Immature natural killer cell (primary cell): ENCODE measurements at regions not wholly inside any gene's neighbourhood (a gene's known extent, or its start where the extent isn't known, plus 50 kb on each side); places are given as distances from the start of the nearest gene placed in this dataset.
"Not testable (repeated sequence)": the region's sequence is repeated elsewhere in the genome, so short reads cannot be mapped to it uniquely, and the experiment has no call there.

Experiments used
- DNase-seq, 3 donors: peaks; one replicate each; pipeline ENCODE4 v3.0.0; 2022; ENCODE audit warnings: mixed read lengths in 1 of 3
- H3K27ac Mint-ChIP-seq, 6 donors: one replicate each; pipeline ENCODE4 v1.8.0; 2020; ENCODE audit warnings: mixed read lengths in 6 of 6, mild to moderate bottlenecking in 5 of 6, inconsistent platforms in 4 of 6, moderate library complexity in 3 of 6
- H3K27me3 Mint-ChIP-seq, 3 donors: one replicate each; pipeline ENCODE4 v1.8.0; 2020 to 2021; ENCODE audit warnings: low read depth in 3 of 3, mild to moderate bottlenecking in 3 of 3, mixed read lengths in 3 of 3, moderate library complexity in 3 of 3, inconsistent platforms in 1 of 3
- H3K36me3 Mint-ChIP-seq, 3 donors: one replicate each; pipeline ENCODE4 v1.8.0; 2020; ENCODE audit warnings: mixed read lengths in 3 of 3, inconsistent platforms in 2 of 3, mild to moderate bottlenecking in 2 of 3
- H3K4me1 Mint-ChIP-seq, 2 donors: one replicate each; pipeline ENCODE4 v1.8.0; 2020; ENCODE audit warnings: inconsistent platforms in 2 of 2, mild to moderate bottlenecking in 2 of 2, mixed read lengths in 2 of 2, moderate library complexity in 1 of 2
- H3K4me3 Mint-ChIP-seq, 5 donors: one replicate each; pipeline ENCODE4 v1.8.0; 2020; ENCODE audit warnings: mild to moderate bottlenecking in 5 of 5, mixed read lengths in 5 of 5, inconsistent platforms in 3 of 5, moderate library complexity in 3 of 5
- H3K9me3 Mint-ChIP-seq, 6 donors: one replicate each; pipeline ENCODE4 v1.8.0; 2020; ENCODE audit warnings: mild to moderate bottlenecking in 6 of 6, mixed read lengths in 6 of 6, inconsistent platforms in 4 of 6, moderate library complexity in 3 of 6

DNA sequence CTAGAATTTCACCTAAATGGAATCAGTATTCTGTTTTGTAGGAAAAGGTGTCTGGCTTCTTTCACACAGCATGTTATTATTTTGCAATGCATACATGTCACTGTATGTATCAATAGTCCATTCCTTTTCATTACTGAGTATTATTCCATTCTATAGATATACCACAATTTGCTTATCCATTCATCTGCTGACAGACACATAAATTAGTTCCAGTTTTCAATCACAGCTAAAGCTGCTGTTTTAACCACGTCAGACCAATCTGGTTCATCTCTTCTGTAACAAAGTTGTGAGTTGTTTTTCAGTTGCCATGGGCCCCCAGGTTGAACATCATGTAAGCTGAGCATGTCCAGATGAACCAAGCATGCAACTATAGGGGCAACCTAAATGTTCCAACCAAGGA, 282.1 kb upstream of the MKLN1 start:
- no peak for DNase-seq
- Mint-ChIP-seq H3K36me3 (peaks cover 8 to 12% (median 8%) of the 10 kb centered on the region in 3 donors), H3K27ac (peak overlapping the region in 5 of 6 donors; percentile 2 to 70 (median 36)), H3K9me3 (no peaks in the 10 kb centered on the region), H3K27me3 (peaks cover 9 to 29% (median 14%) of the 10 kb centered on the region in 3 donors), H3K4me1 (peaks cover 70 to 77% of the 10 kb centered on the region in 2 donors), H3K4me3 (no peak overlapping the region)

- H3K27ac Mint-ChIP-seq, result peak overlapping the region in 4 of 6 donors; percentile 35 to 71 (median 60)
- H3K9me3 Mint-ChIP-seq, result no peaks in the 10 kb centered on the region
- DNase-seq, result no peak
- peaks cover 8 to 12% (median 9%) of the 10 kb centered on the region in 3 donors for H3K36me3 Mint-ChIP-seq
- H3K27me3 Mint-ChIP-seq, result peaks cover 8 to 27% (median 17%) of the 10 kb centered on the region in 3 donors
- peaks cover 68 to 76% of the 10 kb centered on the region in 2 donors for H3K4me1 Mint-ChIP-seq
- no peak overlapping the region for H3K4me3 Mint-ChIP-seq
Observed at GRCh38 chr7:131046246-131046645, 281.4 kb upstream of the MKLN1 start.

GRCh38 chr7:131047651-131048304, 279.9 kb upstream of the MKLN1 start:
- H3K4me1 Mint-ChIP-seq, result peaks cover 63 to 67% of the 10 kb centered on the region in 2 donors
- no peak overlapping the region for H3K4me3 Mint-ChIP-seq

GRCh38 chr7:131051304-131051703, 276.4 kb upstream of the MKLN1 start:
- H3K4me3 Mint-ChIP-seq, result no peak overlapping the region
- no peak overlapping the region for H3K27ac Mint-ChIP-seq
- H3K36me3 Mint-ChIP-seq, result peaks cover 0 to 6% (median 4%) of the 10 kb centered on the region in 3 donors
- H3K4me1 Mint-ChIP-seq, result peaks cover 73 to 76% of the 10 kb centered on the region in 2 donors
- no peak for DNase-seq
- H3K27me3 Mint-ChIP-seq, result peaks cover 10 to 35% (median 28%) of the 10 kb centered on the region in 3 donors
- no peaks in the 10 kb centered on the region for H3K9me3 Mint-ChIP-seq

More at GRCh38 chr7:131047651-131048304, 279.9 kb upstream of the MKLN1 start:
- peak overlapping the region in 4 of 6 donors; percentile 36 to 78 (median 58) for H3K27ac Mint-ChIP-seq
- DNase-seq, result no peak
- H3K27me3 Mint-ChIP-seq, result peaks cover 8 to 19% (median 17%) of the 10 kb centered on the region in 3 donors
- peaks cover 8 to 12% (median 9%) of the 10 kb centered on the region in 3 donors for H3K36me3 Mint-ChIP-seq
- H3K9me3 Mint-ChIP-seq, result no peaks in the 10 kb centered on the region

GRCh38 chr7:131052285-131052904, 275.3 kb upstream of the MKLN1 start:
- Mint-ChIP-seq H3K4me1 (peaks cover 73 to 76% of the 10 kb centered on the region in 2 donors), H3K27ac (no peak overlapping the region), H3K27me3 (peaks cover 15 to 41% (median 33%) of the 10 kb centered on the region in 3 donors), H3K9me3 (no peaks in the 10 kb centered on the region), H3K36me3 (peaks cover 0 to 5% (median 4%) of the 10 kb centered on the region in 3 donors), H3K4me3 (no peak overlapping the region)
- DNase-seq, result no peak

DNA sequence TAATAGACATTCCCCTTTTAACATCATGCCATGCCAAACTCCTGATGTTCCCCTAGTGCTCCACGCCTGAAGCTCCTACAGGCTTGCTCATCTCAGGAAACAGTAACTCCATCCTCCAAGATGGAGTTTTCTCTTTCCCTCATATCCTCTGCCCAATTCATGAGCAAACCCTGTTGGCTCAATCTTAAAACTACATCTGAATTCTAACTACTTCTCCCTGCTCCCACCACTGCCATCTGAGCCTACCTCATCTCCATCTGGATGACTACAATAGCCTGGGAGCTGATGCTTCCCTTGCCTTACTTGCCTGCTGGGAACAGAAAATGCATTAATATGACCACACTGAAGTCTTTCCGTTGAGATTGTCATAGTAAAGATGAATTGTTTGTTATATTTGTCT, 271.7 kb upstream of the MKLN1 start:
- no peaks in the 10 kb centered on the region for H3K36me3 Mint-ChIP-seq
- H3K27ac Mint-ChIP-seq, result peak overlapping the region; percentile 95 to 99 (median 97)
- peak overlapping the region; percentile 14 to 92 (median 74) for H3K4me3 Mint-ChIP-seq
- H3K27me3 Mint-ChIP-seq, result peaks cover 29 to 52% (median 33%) of the 10 kb centered on the region in 3 donors
- DNase-seq, result no peak
- peaks cover 68 to 70% of the 10 kb centered on the region in 2 donors for H3K4me1 Mint-ChIP-seq
- H3K9me3 Mint-ChIP-seq, result no peaks in the 10 kb centered on the region

GRCh38 chr7:131057015-131057793, 270.5 kb upstream of the MKLN1 start:
- H3K9me3 Mint-ChIP-seq, result no peaks in the 10 kb centered on the region
- DNase-seq, result peak; percentile 67 to 74 (median 69)
- H3K27ac Mint-ChIP-seq, result peak overlapping the region; percentile 95 to 99 (median 97)
- peaks cover 72 to 74% of the 10 kb centered on the region in 2 donors for H3K4me1 Mint-ChIP-seq
- peaks cover 37 to 55% (median 38%) of the 10 kb centered on the region in 3 donors for H3K27me3 Mint-ChIP-seq
- H3K4me3 Mint-ChIP-seq, result peak overlapping the region; percentile 74 to 92 (median 83)
- no peaks in the 10 kb centered on the region for H3K36me3 Mint-ChIP-seq

- peak; percentile 39 to 58 (median 46) for DNase-seq
- Mint-ChIP-seq H3K4me3 (peak overlapping the region; percentile 74 to 92 (median 83)), H3K4me1 (peaks cover 69 to 78% of the 10 kb centered on the region in 2 donors), H3K27me3 (peaks cover 38 to 57% (median 39%) of the 10 kb centered on the region in 3 donors), H3K36me3 (no peaks in the 10 kb centered on the region), H3K9me3 (no peaks in the 10 kb centered on the region), H3K27ac (peak overlapping the region; percentile 95 to 99 (median 97))
Observed at GRCh38 chr7:131057794-131058070, 269.9 kb upstream of the MKLN1 start.

- not testable (repeated sequence) for DNase-seq, H3K36me3 Mint-ChIP-seq, H3K9me3 Mint-ChIP-seq
- Mint-ChIP-seq H3K4me3 (peak overlapping the region in 4 of 5 donors; percentile 18 to 92 (median 85)), H3K27ac (peak overlapping the region; percentile 61 to 99 (median 96)), H3K27me3 (peaks cover 37 to 55% (median 40%) of the 10 kb centered on the region in 3 donors), H3K4me1 (peaks cover 73 to 84% of the 10 kb centered on the region in 2 donors)
Observed at GRCh38 chr7:131058561-131059288, 269.0 kb upstream of the MKLN1 start.

- peaks cover 71 to 84% of the 10 kb centered on the region in 2 donors for H3K4me1 Mint-ChIP-seq
- not testable (repeated sequence) for H3K36me3 Mint-ChIP-seq, DNase-seq, H3K9me3 Mint-ChIP-seq
- H3K27ac Mint-ChIP-seq, result peak overlapping the region; percentile 39 to 83 (median 70)
- H3K27me3 Mint-ChIP-seq, result peaks cover 35 to 54% (median 36%) of the 10 kb centered on the region in 3 donors
- H3K4me3 Mint-ChIP-seq, result peak overlapping the region; percentile 12 to 44 (median 27)
Observed at GRCh38 chr7:131059401-131059800, 268.3 kb upstream of the MKLN1 start.

DNA sequence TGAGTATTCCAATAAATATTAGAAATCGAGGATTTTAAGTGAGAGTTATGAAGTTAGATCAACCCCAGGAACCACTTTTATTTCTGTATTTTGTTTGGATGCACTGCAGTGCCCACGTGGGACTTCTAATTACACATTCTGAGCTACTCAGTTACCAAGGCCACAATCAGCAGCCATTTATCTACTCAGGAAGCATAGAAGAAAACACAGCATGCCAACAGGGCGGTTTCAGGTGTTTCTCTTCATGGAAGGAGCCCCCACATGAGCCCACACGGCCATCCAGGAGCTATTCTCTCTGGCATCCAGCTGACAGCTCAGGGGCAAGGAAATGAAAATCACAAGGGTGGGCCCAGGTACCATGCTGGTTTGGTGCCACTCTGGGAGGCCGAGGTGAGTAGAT, 266.5 kb upstream of the MKLN1 start:
- H3K9me3 Mint-ChIP-seq, result no peaks in the 10 kb centered on the region
- no peak overlapping the region for H3K4me3 Mint-ChIP-seq
- peaks cover 30 to 57% (median 34%) of the 10 kb centered on the region in 3 donors for H3K27me3 Mint-ChIP-seq
- no peak for DNase-seq
- peak overlapping the region in 5 of 6 donors; percentile 1 to 58 (median 51) for H3K27ac Mint-ChIP-seq
- peaks cover 63 to 81% of the 10 kb centered on the region in 2 donors for H3K4me1 Mint-ChIP-seq
- no peaks in the 10 kb centered on the region for H3K36me3 Mint-ChIP-seq

GRCh38 chr7:131061818-131062217, 265.9 kb upstream of the MKLN1 start:
- Mint-ChIP-seq H3K36me3 (no peaks in the 10 kb centered on the region), H3K4me1 (peaks cover 61 to 81% of the 10 kb centered on the region in 2 donors), H3K27me3 (peaks cover 29 to 54% (median 31%) of the 10 kb centered on the region in 3 donors), H3K4me3 (no peak overlapping the region), H3K27ac (no peak overlapping the region), H3K9me3 (no peaks in the 10 kb centered on the region)
- DNase-seq, result no peak

GRCh38 chr7:131066635-131067034, 261.0 kb upstream of the MKLN1 start:
- H3K9me3 Mint-ChIP-seq, result no peaks in the 10 kb centered on the region
- H3K27me3 Mint-ChIP-seq, result peaks cover 13 to 55% (median 25%) of the 10 kb centered on the region in 3 donors
- no peak overlapping the region for H3K4me3 Mint-ChIP-seq
- H3K27ac Mint-ChIP-seq, result peak overlapping the region in 5 of 6 donors; percentile 0 to 74 (median 45)
- H3K4me1 Mint-ChIP-seq, result peaks cover 54 to 78% of the 10 kb centered on the region in 2 donors
- H3K36me3 Mint-ChIP-seq, result no peaks in the 10 kb centered on the region
- DNase-seq, result no peak
